NT2/D1 (cell line): ENCODE measurements at regions not wholly inside any gene's neighbourhood (a gene's known extent, or its start where the extent isn't known, plus 50 kb on each side); places are given as distances from the start of the nearest gene placed in this dataset.
"Not testable (repeated sequence)": the region's sequence is repeated elsewhere in the genome, so short reads cannot be mapped to it uniquely, and the experiment has no call there.

Experiments used
- SUZ12 ChIP-seq: IDR thresholded peaks from 2 replicates; pipeline ENCODE4 v1.6.1; 2011; ENCODE audit not compliant: insufficient read length, insufficient read depth; ENCODE audit errors: extremely low read depth
- YY1 ChIP-seq: IDR thresholded peaks from 2 replicates; pipeline ENCODE4 v1.6.1; 2011; ENCODE audit not compliant: insufficient read length, insufficient read depth
- ZNF274 ChIP-seq: IDR thresholded peaks from 2 replicates; pipeline ENCODE4 v1.6.1; 2011; ENCODE audit warnings: mild to moderate bottlenecking, low read depth, low read length

DNA sequence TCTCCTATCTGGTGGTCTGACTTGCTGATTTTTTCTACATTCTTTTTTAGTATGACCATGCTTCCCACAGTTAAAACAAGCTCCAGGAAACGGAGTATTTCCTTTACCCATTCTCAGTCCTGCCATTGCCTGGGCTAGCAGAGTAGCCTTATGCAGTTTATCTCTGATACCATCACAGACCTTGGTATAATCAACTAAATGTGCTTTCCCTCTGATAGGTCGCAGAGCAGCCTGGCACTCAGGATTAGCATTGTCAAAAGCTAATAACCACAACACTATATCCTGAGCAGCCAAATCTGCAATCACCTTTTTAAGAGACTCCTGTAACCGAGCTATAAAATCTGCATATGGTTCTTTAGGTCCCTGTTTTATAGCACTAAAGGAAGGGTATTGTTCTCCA is 123.2 kb downstream of the ZNF467 start:
- TF ChIP-seq SUZ12, YY1, ZNF274: not testable (repeated sequence)
